Cardiac fibroblast (primary cell): ENCODE measurements at regions not wholly inside any gene's neighbourhood (a gene's known extent, or its start where the extent isn't known, plus 50 kb on each side); places are given as distances from the start of the nearest gene placed in this dataset.
A peak's percentile ranks its signal among the peaks of the same experiment; 100 is the strongest.

Experiments used
- DNase-seq, 2 donors: peaks; one replicate each; pipeline versions ENCODE4 v3.0.0 to v3.0.0-alpha.2; 2010; ENCODE audit warnings: low read depth in 2 of 2
- H3K4me3 ChIP-seq, 2 donors: replicated peaks in 1 of 2; 1 replicate in 1 of 2; 2 replicates in 1 of 2; pipeline ENCODE4 v1.5.1; 2011; ENCODE audit warnings: low read depth in 2 of 2, low read length in 2 of 2, mild to moderate bottlenecking in 2 of 2, moderate library complexity in 1 of 2
- CTCF ChIP-seq: IDR thresholded peaks from one replicate; pipeline ENCODE4 v1.5.1; 2011; ENCODE audit warnings: low read depth, mild to moderate bottlenecking, low read length, inconsistent platforms

- no peak for TF ChIP-seq CTCF
- no peak for DNase-seq
Observed at GRCh38 chr15:70274255-70274880, 176.7 kb upstream of the TLE3 start.

DNA sequence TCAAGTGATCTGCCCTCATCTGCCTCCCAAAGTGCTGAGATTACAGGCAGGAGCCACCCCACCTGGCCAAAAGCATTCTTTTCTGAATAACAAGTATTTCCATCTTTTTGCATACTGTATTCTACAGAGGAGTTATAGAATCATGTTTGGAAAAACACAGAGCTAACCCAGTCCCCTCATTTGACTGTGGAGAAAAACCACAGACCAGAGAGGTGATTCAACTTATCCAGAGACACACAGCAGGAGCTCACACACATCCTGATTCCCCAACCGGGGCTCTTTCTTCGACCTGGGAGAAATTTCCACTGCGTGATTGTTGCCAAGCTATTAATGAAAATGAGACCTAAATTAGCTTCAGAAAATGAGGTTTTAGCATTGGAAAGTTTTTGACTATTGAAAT lies 176.1 kb upstream of the TLE3 start:
- DNase-seq, result no peak
- no peak for TF ChIP-seq CTCF

More at GRCh38 chr15:70274255-70274880, 176.7 kb upstream of the TLE3 start:
- H3K4me3 ChIP-seq, result no peak overlapping the region

DNA sequence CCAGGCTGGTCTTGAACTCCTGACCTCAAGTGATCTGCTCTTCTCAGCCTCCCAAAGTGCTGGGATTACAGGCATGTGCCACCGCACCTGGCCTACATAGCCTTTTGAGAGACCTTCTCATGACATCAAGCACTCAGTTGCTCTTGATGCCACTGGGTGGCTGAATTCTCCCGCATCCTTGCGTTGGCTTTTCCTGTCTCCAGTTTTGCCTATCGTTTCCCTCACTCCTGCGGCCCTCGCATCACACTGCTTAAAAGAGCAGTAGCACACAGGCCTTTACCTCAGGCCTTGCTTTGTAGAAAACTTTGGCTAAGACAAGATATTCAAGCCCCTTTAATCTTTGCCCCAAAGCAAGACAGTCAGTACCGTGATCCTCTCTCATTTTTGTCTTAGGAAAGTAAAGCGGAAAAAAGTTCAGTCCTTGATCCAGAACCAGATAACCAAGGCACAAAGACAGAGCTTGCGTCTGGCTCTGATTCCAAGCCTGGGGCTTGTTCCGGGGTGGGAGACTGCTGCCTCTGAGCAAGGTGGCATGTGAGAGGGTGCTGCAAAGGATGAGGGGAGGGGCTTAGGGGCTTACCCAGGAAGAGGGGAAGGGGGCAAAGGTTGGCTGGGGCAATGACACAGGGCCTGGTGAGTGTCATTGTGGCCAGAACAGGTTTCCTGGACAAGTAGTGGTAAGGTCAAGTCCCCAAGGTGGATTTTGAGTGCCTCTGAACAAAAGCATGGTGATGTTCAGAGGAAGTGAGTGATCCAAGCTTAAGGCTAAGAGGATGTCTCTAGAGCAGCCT lies 175.0 kb upstream of the TLE3 start:
- no peak for DNase-seq
- no peak for TF ChIP-seq CTCF
- H3K4me3 ChIP-seq, result no peak overlapping the region

More for the DNA sequence above, 176.1 kb upstream of the TLE3 start:
- no peak overlapping the region for H3K4me3 ChIP-seq

DNA sequence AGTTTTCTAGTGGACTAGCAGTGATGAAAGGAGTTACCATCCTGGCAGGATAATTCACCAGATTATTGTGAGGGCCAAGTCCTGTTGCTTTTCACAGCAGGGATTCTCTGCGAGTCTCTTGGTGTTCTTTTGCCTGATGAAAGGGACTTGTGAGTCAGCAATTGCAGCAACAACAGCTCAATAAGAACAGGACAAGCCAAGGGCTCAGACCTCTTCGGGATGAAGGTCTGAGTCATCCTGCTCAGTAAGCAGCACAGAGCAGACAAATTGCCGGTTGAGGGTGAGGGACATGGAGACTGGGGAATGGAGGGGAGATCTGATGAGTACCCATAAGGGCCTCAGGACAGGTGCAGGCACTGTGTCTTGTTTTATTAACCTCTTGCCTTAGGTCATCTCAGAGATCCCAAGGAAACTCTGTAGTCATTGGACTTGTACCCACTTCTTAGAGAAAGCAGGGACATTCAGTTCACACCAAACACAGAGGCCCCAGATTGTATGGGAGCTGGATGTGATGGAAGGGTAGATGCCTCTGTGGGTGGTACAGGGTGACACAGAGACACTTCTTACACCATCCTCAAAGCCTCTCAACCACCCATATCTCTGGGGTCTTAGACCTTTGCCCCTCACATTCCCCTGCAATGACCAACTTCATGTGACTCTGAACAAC lies 173.8 kb upstream of the TLE3 start:
- H3K4me3 ChIP-seq, result no peak overlapping the region
- TF ChIP-seq CTCF, result no peak
- DNase-seq, result peak; percentile 96 to 97

DNA sequence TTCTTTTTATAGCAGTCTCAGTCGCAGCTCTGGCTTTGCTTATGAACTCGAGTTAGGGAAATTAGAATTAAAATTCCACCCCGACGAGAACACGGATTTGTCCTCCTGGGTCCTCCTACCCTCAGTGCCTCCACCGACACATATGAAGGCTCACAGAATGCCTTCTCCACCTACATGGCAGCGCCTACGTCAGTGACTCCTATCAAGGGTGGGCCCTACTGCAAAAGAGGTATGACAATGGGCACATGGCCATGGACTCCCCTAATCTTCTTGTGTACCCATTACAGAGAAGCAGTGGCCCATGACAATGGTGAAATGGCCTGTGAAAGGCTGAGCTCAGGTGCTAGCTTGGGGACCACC lies 173.0 kb upstream of the TLE3 start:
- H3K4me3 ChIP-seq, result no peak overlapping the region
- no peak for DNase-seq

More for the DNA sequence above, 173.0 kb upstream of the TLE3 start:
- TF ChIP-seq CTCF, result no peak
